HG03103 (cell line): ENCODE measurements at regions not wholly inside any gene's neighbourhood (a gene's known extent, or its start where the extent isn't known, plus 50 kb on each side); places are given as distances from the start of the nearest gene placed in this dataset.

ENCODE experiments used
- ATAC-seq: cut with Tn5 transposase; IDR thresholded peaks from one replicate; pipeline ENCODE4 v1.9.1; 2021; ENCODE audit warnings: low read depth; ENCODE audit not compliant: unreplicated experiment

- ATAC-seq = peak; percentile 47
Observed at GRCh38 chr2:104734937-104735586, 118.9 kb upstream of the POU3F3 start.

GRCh38 chr2:104736026-104736425, 117.9 kb upstream of the POU3F3 start:
- no peak for ATAC-seq

GRCh38 chr2:104741860-104742259, 112.1 kb upstream of the POU3F3 start:
- ATAC-seq = no peak

GRCh38 chr2:104744537-104744936, 109.4 kb upstream of the POU3F3 start:
- no peak for ATAC-seq

GRCh38 chr2:104745846-104746245, 108.1 kb upstream of the POU3F3 start:
- no peak for ATAC-seq

- no peak for ATAC-seq
Observed at GRCh38 chr2:104746299-104746698, 107.6 kb upstream of the POU3F3 start.

GRCh38 chr2:104746858-104747257, 107.1 kb upstream of the POU3F3 start:
- no peak for ATAC-seq

- no peak for ATAC-seq
Observed at GRCh38 chr2:104749856-104750460, 104.0 kb upstream of the POU3F3 start.

GRCh38 chr2:104752504-104752903, 101.4 kb upstream of the POU3F3 start:
- no peak for ATAC-seq

- no peak for ATAC-seq
Observed at GRCh38 chr2:104755026-104755878, 98.7 kb upstream of the POU3F3 start.

GRCh38 chr2:104756118-104756517, 97.8 kb upstream of the POU3F3 start:
- no peak for ATAC-seq

GRCh38 chr2:104757056-104757455, 96.9 kb upstream of the POU3F3 start:
- ATAC-seq = no peak

GRCh38 chr2:104758199-104758620, 95.7 kb upstream of the POU3F3 start:
- ATAC-seq = no peak

GRCh38 chr2:104762031-104762430, 91.9 kb upstream of the POU3F3 start:
- no peak for ATAC-seq

- no peak for ATAC-seq
Observed at GRCh38 chr2:104766683-104767082, 87.2 kb upstream of the POU3F3 start.

- ATAC-seq = no peak
Observed at GRCh38 chr2:104768694-104769093, 85.2 kb upstream of the POU3F3 start.

- ATAC-seq = no peak
Observed at GRCh38 chr2:104769096-104769495, 84.8 kb upstream of the POU3F3 start.

- ATAC-seq = no peak
Observed at GRCh38 chr2:104772996-104773395, 80.9 kb upstream of the POU3F3 start.

- no peak for ATAC-seq
Observed at GRCh38 chr2:104774631-104775030, 79.3 kb upstream of the POU3F3 start.

GRCh38 chr2:104777721-104778120, 76.2 kb upstream of the POU3F3 start:
- no peak for ATAC-seq

GRCh38 chr2:104781151-104781550, 72.8 kb upstream of the POU3F3 start:
- no peak for ATAC-seq

- no peak for ATAC-seq
Observed at GRCh38 chr2:104784264-104784663, 69.7 kb upstream of the POU3F3 start.
